Stomach (tissue), 4 donors: ENCODE measurements at regions not wholly inside any gene's neighbourhood (a gene's known extent, or its start where the extent isn't known, plus 50 kb on each side); places are given as distances from the start of the nearest gene placed in this dataset.

ENCODE experiments used
- CTCF ChIP-seq, 7 experiments: fragments of 450-650 bp in 4 of 7; fragments of 200-600 bp in 3 of 7; sonication (generic) in 3 of 7; IDR thresholded peaks; one replicate each; pipeline ENCODE4 v1.5.1; 2016 to 2019; ENCODE audit warnings: antibody characterized with exemption in 7 of 7, control low read depth in 2 of 7, mild to moderate bottlenecking in 1 of 7
- POLR2A ChIP-seq, 4 donors: fragments of 450-650 bp; IDR thresholded peaks; one replicate each; pipeline ENCODE4 v1.6.1; 2016; ENCODE audit warnings: antibody characterized with exemption in 4 of 4, control low read depth in 2 of 4, mild to moderate bottlenecking in 1 of 4, moderate library complexity in 1 of 4

GRCh38 chr9:119420231-119420630 lies 51.0 kb upstream of the BRINP1 start:
- TF ChIP-seq POLR2A (IDR thresholded peaks at IDR 0.05) (no peak), CTCF (IDR thresholded peaks at IDR 0.05) (no peak)
